HEK293 (cell line): ENCODE measurements at regions not wholly inside any gene's neighbourhood (a gene's known extent, or its start where the extent isn't known, plus 50 kb on each side); places are given as distances from the start of the nearest gene placed in this dataset.

ENCODE experiments used
- CTCF ChIA-PET: fragments of 350-600 bp; formaldehyde crosslinking; extraction: SDS; loops from one replicate; lab custom pipeline; 2021; ENCODE audit warnings: antibody characterized with exemption; lab: Yijun Ruan, JAX
- POLR2A ChIA-PET: fragments of 300-600 bp; formaldehyde crosslinking; extraction: SDS; loops from one replicate; lab custom pipeline; 2020; ENCODE audit warnings: antibody characterized with exemption, inconsistent platforms; lab: Yijun Ruan, JAX
- H3K27ac ChIP-seq: fragments of 200-500 bp; sonication (Bioruptor generic); 2 replicates; pipeline ENCODE4 v1.5.1; 2014; ENCODE audit warnings: low read depth, low read length, control low read depth, inconsistent platforms; ENCODE audit errors: extremely low read depth
- H3K36me3 ChIP-seq, 2 experiments: fragments of 200-500 bp in 1 of 2; sonication (Bioruptor generic) in 1 of 2; 1 replicate in 1 of 2; 2 replicates in 1 of 2; pipeline ENCODE4 v1.5.1; 2014 to 2017; ENCODE audit warnings: inconsistent platforms in 2 of 2, low read length in 2 of 2; ENCODE audit not compliant: control insufficient read depth in 2 of 2, insufficient read depth in 1 of 2
- H3K4me1 ChIP-seq: fragments of 200-500 bp; sonication (Bioruptor generic); 2 replicates; pipeline ENCODE4 v1.5.1; 2014; ENCODE audit warnings: mild to moderate bottlenecking, low read length, inconsistent platforms; ENCODE audit not compliant: control insufficient read depth, insufficient read depth
- H3K4me3 ChIP-seq: 2 replicates; pipeline ENCODE4 v1.5.1; 2011; ENCODE audit warnings: low read depth, mild to moderate bottlenecking, control low read depth, low read length, moderate library complexity
- H3K9me3 ChIP-seq: fragments of 200-500 bp; sonication (Bioruptor generic); 2 replicates; pipeline ENCODE4 v1.5.1; 2014; ENCODE audit warnings: low read depth, low read length, inconsistent platforms; ENCODE audit not compliant: control insufficient read depth, insufficient read depth
- ATF2 ChIP-seq: fragments of 450-650 bp; formaldehyde crosslinking; IDR thresholded peaks from 2 replicates; pipeline ENCODE4 v1.5.1; 2016; ENCODE audit warnings: missing biosample characterization, missing genetic modification characterization, low read depth
- FEZF1 ChIP-seq: fragments of 450-650 bp; formaldehyde crosslinking; IDR thresholded peaks from 2 replicates; pipeline ENCODE4 v1.5.1; 2016; ENCODE audit warnings: missing biosample characterization, missing genetic modification characterization
- INSM2 ChIP-seq: fragments of 450-650 bp; formaldehyde crosslinking; IDR thresholded peaks from 2 replicates; pipeline ENCODE4 v1.5.1; 2016; ENCODE audit warnings: missing biosample characterization, missing genetic modification characterization
- PBX3 ChIP-seq: sonication (generic); formaldehyde crosslinking; IDR thresholded peaks from 2 replicates; pipeline ENCODE4 v1.8.1; 2022; ENCODE audit warnings: mild to moderate bottlenecking, moderate library complexity, missing genetic modification reagents
- SP2 ChIP-seq: fragments of 450-650 bp; formaldehyde crosslinking; IDR thresholded peaks from 2 replicates; pipeline ENCODE4 v1.5.1; 2016; ENCODE audit warnings: missing biosample characterization, missing genetic modification characterization
- SP7 ChIP-seq: fragments of 450-650 bp; formaldehyde crosslinking; IDR thresholded peaks from 2 replicates; pipeline ENCODE4 v1.5.1; 2016; ENCODE audit warnings: missing biosample characterization, missing genetic modification characterization
- ZBTB1 ChIP-seq: fragments of 450-650 bp; formaldehyde crosslinking; IDR thresholded peaks from 2 replicates; pipeline ENCODE4 v1.5.1; 2016; ENCODE audit warnings: missing biosample characterization, missing genetic modification characterization
- ZFHX2 ChIP-seq: fragments of 450-650 bp; formaldehyde crosslinking; conservative IDR thresholded peaks from 2 replicates; pipeline ENCODE4 v1.5.1; 2016; ENCODE audit warnings: missing biosample characterization, missing genetic modification characterization
- ZFP37 ChIP-seq: fragments of 450-650 bp; formaldehyde crosslinking; IDR thresholded peaks from 2 replicates; pipeline ENCODE4 v1.5.1; 2016; ENCODE audit warnings: missing biosample characterization, missing genetic modification characterization
- ZNF132 ChIP-seq: fragments of 450-650 bp; formaldehyde crosslinking; IDR thresholded peaks from 2 replicates; pipeline ENCODE4 v1.5.1; 2017; ENCODE audit warnings: missing biosample characterization, missing genetic modification characterization, borderline replicate concordance
- ZNF223 ChIP-seq: fragments of 450-650 bp; formaldehyde crosslinking; IDR thresholded peaks from 2 replicates; pipeline ENCODE4 v1.5.1; 2016; ENCODE audit warnings: missing biosample characterization, missing genetic modification characterization
- ZNF292 ChIP-seq: fragments of 450-650 bp; formaldehyde crosslinking; IDR thresholded peaks from 2 replicates; pipeline ENCODE4 v1.5.1; 2016; ENCODE audit warnings: low read depth, missing biosample characterization, missing genetic modification characterization, borderline replicate concordance
- ZNF391 ChIP-seq: fragments of 450-650 bp; formaldehyde crosslinking; IDR thresholded peaks from 2 replicates; pipeline ENCODE4 v1.5.1; 2016; ENCODE audit warnings: low read depth, missing biosample characterization, missing genetic modification characterization, borderline replicate concordance
- ZNF398 ChIP-seq: fragments of 450-650 bp; formaldehyde crosslinking; IDR thresholded peaks from 2 replicates; pipeline ENCODE4 v1.5.1; 2017; ENCODE audit warnings: missing biosample characterization, missing genetic modification characterization
- ZNF488 ChIP-seq: fragments of 450-650 bp; formaldehyde crosslinking; IDR thresholded peaks from 2 replicates; pipeline ENCODE4 v1.5.1; 2016; ENCODE audit warnings: missing biosample characterization, missing genetic modification characterization
- ZNF521 ChIP-seq: fragments of 450-650 bp; formaldehyde crosslinking; IDR thresholded peaks from 2 replicates; pipeline ENCODE4 v1.5.1; 2017; ENCODE audit warnings: missing biosample characterization, mild to moderate bottlenecking, missing genetic modification characterization
- ZNF530 ChIP-seq: fragments of 450-650 bp; formaldehyde crosslinking; IDR thresholded peaks from 2 replicates; pipeline ENCODE4 v1.5.1; 2016; ENCODE audit warnings: low read depth, missing biosample characterization, missing genetic modification characterization
- ZNF629 ChIP-seq: fragments of 450-650 bp; formaldehyde crosslinking; IDR thresholded peaks from 2 replicates; pipeline ENCODE4 v1.5.1; 2017; ENCODE audit warnings: missing biosample characterization, missing genetic modification characterization
- ZNF654 ChIP-seq: fragments of 450-650 bp; formaldehyde crosslinking; IDR thresholded peaks from 2 replicates; pipeline ENCODE4 v1.5.1; 2016; ENCODE audit warnings: low read depth, missing biosample characterization, missing genetic modification characterization
- ZNF670 ChIP-seq: fragments of 450-650 bp; formaldehyde crosslinking; IDR thresholded peaks from 2 replicates; pipeline ENCODE4 v1.5.1; 2016; ENCODE audit warnings: missing biosample characterization, missing genetic modification characterization, low read depth
- ZNF707 ChIP-seq: fragments of 450-650 bp; formaldehyde crosslinking; IDR thresholded peaks from 2 replicates; pipeline ENCODE4 v1.5.1; 2016; ENCODE audit warnings: missing biosample characterization, missing genetic modification characterization
- ZNF768 ChIP-seq: fragments of 450-650 bp; formaldehyde crosslinking; IDR thresholded peaks from 2 replicates; pipeline ENCODE4 v1.5.1; 2018; ENCODE audit warnings: missing biosample characterization, mild to moderate bottlenecking, missing genetic modification characterization
- ZNF791 ChIP-seq: fragments of 450-650 bp; formaldehyde crosslinking; IDR thresholded peaks from 2 replicates; pipeline ENCODE4 v1.5.1; 2016; ENCODE audit warnings: missing biosample characterization, missing genetic modification characterization
- ZSCAN5A ChIP-seq: fragments of 450-650 bp; formaldehyde crosslinking; IDR thresholded peaks from 2 replicates; pipeline ENCODE4 v1.5.1; 2016; ENCODE audit warnings: missing biosample characterization, missing genetic modification characterization
- ZXDB ChIP-seq: fragments of 450-650 bp; formaldehyde crosslinking; IDR thresholded peaks from 2 replicates; pipeline ENCODE4 v1.5.1; 2016; ENCODE audit warnings: missing biosample characterization, missing genetic modification characterization

- TF ChIP-seq PBX3 (no peak), ZNF398 (tag by site-specific recombination) (no peak), SP2 (tag by site-specific recombination) (no peak), ZNF654 (tag by site-specific recombination) (no peak)
These were observed 60.1 kb upstream of the CARD11 start (continued) for GRCh38 chr7:3103614-3104398.

GRCh38 chr7:3105856-3106255 lies 62.2 kb upstream of the CARD11 start:
- no peak overlapping the region for H3K4me3 ChIP-seq
- no peaks in the 10 kb centered on the region for H3K9me3 ChIP-seq
- no peaks in the 10 kb centered on the region for H3K36me3 ChIP-seq
- no peak for TF ChIP-seq ZNF132 (tag by site-specific recombination)
- no peak for TF ChIP-seq ZNF629 (tag by site-specific recombination)
- TF ChIP-seq ZNF223 (tag by site-specific recombination): no peak
- TF ChIP-seq ZNF391 (tag by site-specific recombination): no peak
- TF ChIP-seq ATF2 (tag by site-specific recombination): no peak
- TF ChIP-seq ZNF768 (tag by site-specific recombination): no peak
- no peak for TF ChIP-seq FEZF1
- TF ChIP-seq ZNF791 (tag by site-specific recombination): no peak
- no peak for TF ChIP-seq SP7 (tag by site-specific recombination)
- no peak for TF ChIP-seq ZFHX2 (tag by site-specific recombination)
- no peak for TF ChIP-seq ZNF707 (tag by site-specific recombination)
- no peak for TF ChIP-seq ZFP37 (tag by site-specific recombination)
- no peak for TF ChIP-seq ZXDB (tag by site-specific recombination)
- H3K4me1 ChIP-seq: no peaks in the 10 kb centered on the region
- ChIA-PET POLR2A (no interaction called here), CTCF (no interaction called here)
- H3K27ac ChIP-seq: no peak overlapping the region

GRCh38 chr7:3106361-3106826 lies 62.7 kb upstream of the CARD11 start:
- no peaks in the 10 kb centered on the region for H3K36me3 ChIP-seq
- POLR2A ChIA-PET: no interaction called here
- TF ChIP-seq ZNF521 (tag by site-specific recombination): no peak
- TF ChIP-seq ZNF488 (tag by site-specific recombination): no peak
- TF ChIP-seq ZBTB1 (tag by site-specific recombination): no peak
- no peak for TF ChIP-seq ZNF292
- no peak for TF ChIP-seq ZNF530 (tag by site-specific recombination)
- no peak for TF ChIP-seq INSM2 (tag by site-specific recombination)
- no peak for TF ChIP-seq ZNF654 (tag by site-specific recombination)
- no peak for TF ChIP-seq ZSCAN5A (tag by site-specific recombination)
- no peak for TF ChIP-seq ZNF391 (tag by site-specific recombination)
- TF ChIP-seq ZNF670 (tag by site-specific recombination): no peak

More at GRCh38 chr7:3106361-3106826, 62.7 kb upstream of the CARD11 start:
- Histone ChIP-seq H3K4me3 (no peak overlapping the region), H3K9me3 (no peaks in the 10 kb centered on the region), H3K4me1 (no peaks in the 10 kb centered on the region), H3K27ac (no peak overlapping the region)
- CTCF ChIA-PET: no interaction called here
